ENCODE measurements at regions not wholly inside any gene's neighbourhood (a gene's known extent, or its start where the extent isn't known, plus 50 kb on each side); places are given as distances from the start of the nearest gene placed in this dataset.

DNA sequence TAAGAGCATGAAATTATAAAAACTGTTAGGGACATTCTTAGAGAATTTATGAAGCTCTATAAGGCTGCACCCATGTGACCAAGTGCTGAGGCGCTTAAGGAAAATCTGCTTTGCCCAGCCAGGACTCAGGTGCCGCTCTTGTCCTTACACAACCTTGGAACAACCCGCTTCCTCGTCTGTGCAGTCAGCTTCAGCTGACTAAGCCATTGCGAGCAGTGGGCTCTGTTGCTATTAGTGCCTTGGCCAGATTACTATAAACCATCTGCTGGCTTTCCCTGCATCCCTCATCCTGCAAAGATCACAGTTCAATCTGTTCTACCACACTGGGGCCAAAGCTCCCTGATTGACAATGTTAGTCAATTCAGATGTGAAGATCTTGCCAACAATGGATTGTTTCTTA, 89.1 kb upstream of the E2F3 start:
- no peak for DNase-seq (ENCODE audit: low read depth)
- H3K4me3 ChIP-seq (ENCODE audit: low read depth, low read length): no peak overlapping the region
- TF ChIP-seq, protein P1, sequence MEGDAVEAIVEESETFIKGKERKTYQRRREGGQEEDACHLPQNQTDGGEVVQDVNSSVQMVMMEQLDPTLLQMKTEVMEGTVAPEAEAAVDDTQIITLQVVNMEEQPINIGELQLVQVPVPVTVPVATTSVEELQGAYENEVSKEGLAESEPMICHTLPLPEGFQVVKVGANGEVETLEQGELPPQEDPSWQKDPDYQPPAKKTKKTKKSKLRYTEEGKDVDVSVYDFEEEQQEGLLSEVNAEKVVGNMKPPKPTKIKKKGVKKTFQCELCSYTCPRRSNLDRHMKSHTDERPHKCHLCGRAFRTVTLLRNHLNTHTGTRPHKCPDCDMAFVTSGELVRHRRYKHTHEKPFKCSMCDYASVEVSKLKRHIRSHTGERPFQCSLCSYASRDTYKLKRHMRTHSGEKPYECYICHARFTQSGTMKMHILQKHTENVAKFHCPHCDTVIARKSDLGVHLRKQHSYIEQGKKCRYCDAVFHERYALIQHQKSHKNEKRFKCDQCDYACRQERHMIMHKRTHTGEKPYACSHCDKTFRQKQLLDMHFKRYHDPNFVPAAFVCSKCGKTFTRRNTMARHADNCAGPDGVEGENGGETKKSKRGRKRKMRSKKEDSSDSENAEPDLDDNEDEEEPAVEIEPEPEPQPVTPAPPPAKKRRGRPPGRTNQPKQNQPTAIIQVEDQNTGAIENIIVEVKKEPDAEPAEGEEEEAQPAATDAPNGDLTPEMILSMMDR (conservative IDR thresholded peaks at IDR 0.05; ENCODE audit: low read depth, low read length): no peak

DNA sequence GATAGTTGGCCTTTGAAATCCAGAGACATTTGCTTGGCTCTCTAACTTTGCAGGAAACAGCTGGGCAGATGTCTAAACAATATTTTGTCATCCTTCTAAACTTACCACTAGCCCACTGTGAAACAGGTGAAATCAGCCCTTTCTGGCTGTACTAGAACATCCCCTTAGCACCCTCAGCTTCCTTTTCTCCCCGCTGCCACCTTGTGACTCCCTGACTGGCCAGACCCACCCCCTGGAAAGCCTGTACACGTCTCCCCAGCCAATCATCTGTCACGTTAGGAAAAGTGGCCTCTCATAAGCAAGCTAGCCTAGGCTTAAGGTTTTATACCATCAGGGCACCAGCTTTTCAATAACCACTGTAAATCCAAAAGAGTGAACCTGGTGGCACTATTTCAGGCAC, 88.6 kb upstream of the E2F3 start:
- TF ChIP-seq, protein P1 (conservative IDR thresholded peaks at IDR 0.05; ENCODE audit: low read depth, low read length): no peak
- H3K4me3 ChIP-seq (ENCODE audit: low read depth, low read length): no peak overlapping the region
- DNase-seq (ENCODE audit: low read depth): no peak

- TF ChIP-seq, protein P1 (conservative IDR thresholded peaks at IDR 0.05; ENCODE audit: low read depth, low read length): no peak
- H3K4me3 ChIP-seq (ENCODE audit: low read depth, low read length): no peak overlapping the region
- no peak for DNase-seq (ENCODE audit: low read depth)
Measured at GRCh38 chr6:20313960-20314530, 87.6 kb upstream of the E2F3 start.

- no peak for DNase-seq (ENCODE audit: low read depth)
- no peak overlapping the region for H3K4me3 ChIP-seq (ENCODE audit: low read depth, low read length)
- TF ChIP-seq, protein P1 (conservative IDR thresholded peaks at IDR 0.05; ENCODE audit: low read depth, low read length): no peak
Measured at GRCh38 chr6:20314866-20315845, 86.5 kb upstream of the E2F3 start.

- no peak overlapping the region for H3K4me3 ChIP-seq (ENCODE audit: low read depth, low read length)
- no peak for DNase-seq (ENCODE audit: low read depth)
Measured at GRCh38 chr6:20317430-20317829, 84.2 kb upstream of the E2F3 start.

GRCh38 chr6:20318851-20319387, 82.8 kb upstream of the E2F3 start:
- DNase-seq (ENCODE audit: low read depth): no peak
- H3K4me3 ChIP-seq (ENCODE audit: low read depth, low read length): no peak overlapping the region
- TF ChIP-seq, protein P1 (conservative IDR thresholded peaks at IDR 0.05; ENCODE audit: low read depth, low read length): no peak

More at GRCh38 chr6:20317430-20317829, 84.2 kb upstream of the E2F3 start:
- TF ChIP-seq, protein P1 (conservative IDR thresholded peaks at IDR 0.05; ENCODE audit: low read depth, low read length): no peak

All from choroid plexus epithelial cell (primary cell).